Gastrocnemius medialis (tissue), 4 donors: ENCODE measurements at regions not wholly inside any gene's neighbourhood (a gene's known extent, or its start where the extent isn't known, plus 50 kb on each side); places are given as distances from the start of the nearest gene placed in this dataset.

Source experiments
- ATAC-seq, 2 donors: fragments of 150-250 bp; one replicate each; pipeline ENCODE4 v1.9.1; 2016
- DNase-seq, 2 donors: peaks; one replicate each; pipeline ENCODE4 v3.0.0-alpha.2; 2019
- H3K27ac ChIP-seq, 4 donors: fragments of 200-600 bp; sonication (generic); 1 replicate in 1 of 4; 2 replicates in 3 of 4; pipeline ENCODE4 v1.5.1; 2016 to 2018; ENCODE audit warnings: mild to moderate bottlenecking in 2 of 4, moderate library complexity in 1 of 4
- H3K27me3 ChIP-seq, 3 donors: fragments of 200-600 bp; sonication (generic) in 2 of 3; 1 replicate in 1 of 3; 2 replicates in 2 of 3; pipeline versions ENCODE4 v1.5.1 to v1.6.0; 2016 to 2019; ENCODE audit warnings: mild to moderate bottlenecking in 1 of 3, moderate library complexity in 1 of 3
- H3K36me3 ChIP-seq, 2 donors: fragments of 200-600 bp; sonication (generic) in 1 of 2; one replicate each; pipeline ENCODE4 v1.5.1; 2017 to 2018
- H3K4me1 ChIP-seq, 2 donors: fragments of 200-600 bp; sonication (generic) in 1 of 2; one replicate each; pipeline ENCODE4 v1.5.1; 2016 to 2017; ENCODE audit warnings: mild to moderate bottlenecking in 2 of 2
- H3K4me3 ChIP-seq, 4 donors: fragments of 200-600 bp; sonication (generic) in 3 of 4; 1 replicate in 1 of 4; 2 replicates in 3 of 4; pipeline ENCODE4 v1.5.1; 2016 to 2019; ENCODE audit warnings: mild to moderate bottlenecking in 2 of 4
- H3K9me3 ChIP-seq, 3 donors: fragments of 200-600 bp; sonication (generic) in 2 of 3; 1 replicate in 1 of 3; 2 replicates in 2 of 3; pipeline ENCODE4 v1.5.1; 2016 to 2019
- CTCF ChIP-seq, 5 experiments: fragments of 450-650 bp in 3 of 5; fragments of 200-600 bp in 2 of 5; sonication (generic) in 2 of 5; IDR thresholded peaks in 4 of 5; conservative IDR thresholded peaks in 1 of 5; 1 replicate in 4 of 5; 2 replicates in 1 of 5; pipeline ENCODE4 v1.5.1; 2016 to 2019; ENCODE audit warnings: antibody characterized with exemption in 5 of 5, mild to moderate bottlenecking in 3 of 5, moderate library complexity in 3 of 5
- POLR2A ChIP-seq, 2 donors: fragments of 450-650 bp; IDR thresholded peaks; one replicate each; pipeline ENCODE4 v1.6.1; 2017; ENCODE audit warnings: antibody characterized with exemption in 2 of 2, mild to moderate bottlenecking in 2 of 2, moderate library complexity in 2 of 2
- in situ Hi-C, 4 donors: fragments of 200-750 bp; cut with MboI; loops; one replicate each; pipeline versions ENCODE4 v1.15.0 to v1.8.0; 2017; ENCODE audit warnings: low sequenced_read_pairs in 4 of 4
- intact Hi-C: fragments of 100-400 bp; cut with DNase I; formaldehyde crosslinking; loops from one replicate; pipeline ENCODE4 v1.15.1; 2023; ENCODE audit warnings: low total_unique reads

- H3K27me3 ChIP-seq, result no peaks in the 10 kb centered on the region
- TF ChIP-seq POLR2A (IDR thresholded peaks at IDR 0.05), result no peak
- TF ChIP-seq CTCF (IDR thresholded peaks at IDR 0.05 in 4 of 5, conservative IDR thresholded peaks at IDR 0.05 in 1 of 5), result no peak
- in situ Hi-C loops (loop anchor here in 1 of 4 donors (10.0 kb wide), 1 partner anchor 56 kb away; no protein-coding TSS in a partner anchor), intact Hi-C loops (no loop called here)
- ATAC-seq (no peak), DNase-seq (no peak)
- H3K9me3 ChIP-seq, result no peaks in the 10 kb centered on the region
- no peak overlapping the region for H3K27ac ChIP-seq
- H3K36me3 ChIP-seq, result no peaks in the 10 kb centered on the region
- no peak overlapping the region for H3K4me3 ChIP-seq
- no peaks in the 10 kb centered on the region for H3K4me1 ChIP-seq
These were observed 231.3 kb upstream of the GPRIN3 start for GRCh38 chr4:89538886-89539285.

GRCh38 chr4:89538171-89538570 is 230.6 kb upstream of the GPRIN3 start:
- no peak for DNase-seq
- no peak overlapping the region for H3K27ac ChIP-seq
- in situ Hi-C loops, result loop anchor here in 1 of 4 donors (10.0 kb wide), 1 partner anchor 57 kb away; no protein-coding TSS in a partner anchor
- no peak overlapping the region for H3K4me3 ChIP-seq
- no peaks in the 10 kb centered on the region for H3K4me1 ChIP-seq
- no peak for ATAC-seq
- intact Hi-C loops, result no loop called here
- H3K9me3 ChIP-seq, result no peaks in the 10 kb centered on the region
- TF ChIP-seq CTCF (IDR thresholded peaks at IDR 0.05 in 4 of 5, conservative IDR thresholded peaks at IDR 0.05 in 1 of 5), result no peak
- H3K36me3 ChIP-seq, result no peaks in the 10 kb centered on the region
- no peaks in the 10 kb centered on the region for H3K27me3 ChIP-seq

- no peak overlapping the region for H3K4me3 ChIP-seq
- intact Hi-C loops (no loop called here), in situ Hi-C loops (loop anchor here in 1 of 4 donors (10.0 kb wide), 1 partner anchor 58 kb away; no protein-coding TSS in a partner anchor)
- no peaks in the 10 kb centered on the region for H3K9me3 ChIP-seq
- no peaks in the 10 kb centered on the region for H3K36me3 ChIP-seq
- ATAC-seq (no peak), DNase-seq (no peak)
- TF ChIP-seq CTCF (IDR thresholded peaks at IDR 0.05 in 4 of 5, conservative IDR thresholded peaks at IDR 0.05 in 1 of 5), result no peak
- H3K4me1 ChIP-seq, result no peaks in the 10 kb centered on the region
- no peak overlapping the region for H3K27ac ChIP-seq
- no peaks in the 10 kb centered on the region for H3K27me3 ChIP-seq
These were observed 229.7 kb upstream of the GPRIN3 start for GRCh38 chr4:89537281-89537680.

- Histone ChIP-seq H3K27ac (no peak overlapping the region), H3K9me3 (no peaks in the 10 kb centered on the region), H3K4me1 (no peaks in the 10 kb centered on the region), H3K36me3 (no peaks in the 10 kb centered on the region), H3K27me3 (no peaks in the 10 kb centered on the region), H3K4me3 (no peak overlapping the region)
- TF ChIP-seq CTCF (IDR thresholded peaks at IDR 0.05 in 4 of 5, conservative IDR thresholded peaks at IDR 0.05 in 1 of 5) (no peak), POLR2A (IDR thresholded peaks at IDR 0.05) (no peak)
- DNase-seq (no peak), ATAC-seq (no peak)
- in situ Hi-C loops (loop anchor here in 1 of 4 donors (10.0 kb wide), 1 partner anchor 60 kb away; no protein-coding TSS in a partner anchor), intact Hi-C loops (no loop called here)
These were observed 227.7 kb upstream of the GPRIN3 start for GRCh38 chr4:89535251-89535650.

- in situ Hi-C loops (loop anchor here in 1 of 4 donors (10.0 kb wide), 1 partner anchor 60 kb away; no protein-coding TSS in a partner anchor), intact Hi-C loops (no loop called here)
- DNase-seq, result no peak
- Histone ChIP-seq H3K27me3 (no peaks in the 10 kb centered on the region), H3K9me3 (no peaks in the 10 kb centered on the region), H3K27ac (no peak overlapping the region), H3K36me3 (no peaks in the 10 kb centered on the region), H3K4me3 (no peak overlapping the region), H3K4me1 (no peaks in the 10 kb centered on the region)
- ATAC-seq, result no peak
- TF ChIP-seq CTCF (IDR thresholded peaks at IDR 0.05 in 4 of 5, conservative IDR thresholded peaks at IDR 0.05 in 1 of 5), result no peak
- no peak for TF ChIP-seq POLR2A (IDR thresholded peaks at IDR 0.05)
These were observed 226.8 kb upstream of the GPRIN3 start for GRCh38 chr4:89534356-89534755.
